GM12878 (cell line): ENCODE measurements at regions not wholly inside any gene's neighbourhood (a gene's known extent, or its start where the extent isn't known, plus 50 kb on each side); places are given as distances from the start of the nearest gene placed in this dataset.

Source experiments
- ATAC-seq: fragments of 200-7000 bp; cut with Tn5 transposase; 3 replicates; pipeline ENCODE4 v1.9.1; 2020; ENCODE audit warnings: mild to moderate bottlenecking, moderate library complexity
- BruUV-seq: library from RNA; stranded (reverse); fragments of 400-500 nt; replicated peaks from 2 replicates; lab custom pipeline; 2021; lab: Mats Ljungman, UMichigan
- CTCF ChIA-PET: fragments of 300-600 bp; sonication (Branson Sonifier 250); formaldehyde crosslinking; extraction: SDS; loops from one replicate; lab custom pipeline; 2021; ENCODE audit warnings: inconsistent platforms; lab: Yijun Ruan, JAX
- POLR2A ChIA-PET: fragments of 350-600 bp; formaldehyde crosslinking; extraction: SDS; loops from one replicate; lab custom pipeline; 2021; ENCODE audit warnings: inconsistent platforms; lab: Charles Lee
- RAD21 ChIA-PET: fragments of 300-600 bp; sonication (Branson Sonifier 250); formaldehyde crosslinking; loops from one replicate; lab custom pipeline; 2023; ENCODE audit warnings: antibody characterized with exemption; ENCODE audit not compliant: unreplicated experiment; lab: Charles Lee
- SMC1A ChIA-PET: fragments of 300-600 bp; sonication (Branson Sonifier 250); formaldehyde crosslinking; loops from one replicate; lab custom pipeline; 2023; ENCODE audit not compliant: unreplicated experiment, uncharacterized antibody; lab: Charles Lee
- DNase-seq: peaks from one replicate; pipeline ENCODE4 v3.0.0-alpha.2; 2011; ENCODE audit warnings: low read depth, low spot score
- FAIRE-seq: peaks from 3 replicates; lab custom pipeline; 2011; peaks lifted over from hg19 to GRCh38; lab: Jason Lieb, UNC
- H2AFZ ChIP-seq: 2 replicates; pipeline ENCODE4 v1.6.0; 2011; ENCODE audit warnings: low read depth, low read length, control low read depth; ENCODE audit not compliant: control insufficient read depth
- H3K27ac ChIP-seq: 2 replicates; pipeline ENCODE4 v1.5.1; 2011; ENCODE audit warnings: control low read depth; ENCODE audit not compliant: control insufficient read depth, insufficient read depth
- H3K27me3 ChIP-seq, 2 experiments: replicated peaks in 1 of 2; 2 replicates each; pipeline versions ENCODE4 v1.6.0 to v1.6.1; 2011; ENCODE audit warnings: low read length in 1 of 2; ENCODE audit not compliant: control insufficient read depth in 2 of 2, insufficient read depth in 2 of 2
- H3K36me3 ChIP-seq, 2 experiments: 2 replicates each; pipeline ENCODE4 v1.5.1; 2011; ENCODE audit warnings: low read length in 1 of 2; ENCODE audit not compliant: control insufficient read depth in 2 of 2, insufficient read depth in 2 of 2
- H3K4me1 ChIP-seq: 2 replicates; pipeline ENCODE4 v1.6.1; 2011; ENCODE audit warnings: mild to moderate bottlenecking, low read length, moderate library complexity, mixed read lengths; ENCODE audit not compliant: control insufficient read depth, insufficient read depth
- H3K4me2 ChIP-seq: 2 replicates; pipeline ENCODE4 v1.6.0; 2011; ENCODE audit warnings: control low read depth; ENCODE audit not compliant: control insufficient read depth, insufficient read depth
- H3K4me3 ChIP-seq: fragments of 200-600 bp; sonication (generic); 2 replicates; pipeline ENCODE4 v1.5.1; 2016
- H3K79me2 ChIP-seq: 2 replicates; pipeline ENCODE4 v1.6.0; 2011; ENCODE audit warnings: low read length; ENCODE audit not compliant: control insufficient read depth, insufficient read depth
- H3K9ac ChIP-seq: 2 replicates; pipeline ENCODE4 v1.8.0; 2011; ENCODE audit warnings: low read length, control low read depth, mixed read lengths; ENCODE audit not compliant: control insufficient read depth, insufficient read depth
- H3K9me3 ChIP-seq: replicated peaks from 3 replicates; pipeline ENCODE4 v1.5.1; 2011; ENCODE audit warnings: mild to moderate bottlenecking, low read length; ENCODE audit not compliant: control insufficient read depth, insufficient read depth
- H4K20me1 ChIP-seq: 2 replicates; pipeline ENCODE4 v1.6.0; 2011; ENCODE audit not compliant: control insufficient read depth, insufficient read depth
- BHLHE40 ChIP-seq, 2 experiments: fragments of 450-650 bp in 1 of 2; IDR thresholded peaks; 2 replicates each; pipeline ENCODE4 v1.6.1; 2011 to 2017; ENCODE audit warnings: low read depth in 2 of 2, borderline replicate concordance in 1 of 2, improper control_type of control experiment in 1 of 2, low read length in 1 of 2, mild to moderate bottlenecking in 1 of 2
- CTCF ChIP-seq, 3 experiments: IDR thresholded peaks in 2 of 3; conservative IDR thresholded peaks in 1 of 3; 2 replicates each; pipeline ENCODE4 v1.5.1; 2011; ENCODE audit warnings: low read depth in 3 of 3, low read length in 3 of 3, mild to moderate bottlenecking in 3 of 3, control low read depth in 2 of 3, moderate library complexity in 2 of 3, inconsistent platforms in 1 of 3, mixed read lengths in 1 of 3; ENCODE audit not compliant: control insufficient read depth in 2 of 3, insufficient read depth in 1 of 3; ENCODE audit errors: extremely low read depth in 1 of 3
- RAD21 ChIP-seq: IDR thresholded peaks from 2 replicates; pipeline ENCODE4 v1.6.1; 2011; ENCODE audit warnings: mild to moderate bottlenecking, low read depth, low read length, moderate library complexity; ENCODE audit not compliant: insufficient read depth
- WGBS: methylation state at CpG from one replicate; pipeline ENCODE4 v1.1.6; 2016; ENCODE audit warnings: low lambda C conversion rate; ENCODE audit not compliant: insufficient replicate concordance, insufficient coverage; ENCODE audit errors: missing lambda C conversion rate; 5-methylcytosine and 5-hydroxymethylcytosine counted together
- in situ Hi-C: fragments of 300-500 bp; cut with MboI; formaldehyde crosslinking; loops from 9 replicates; pipeline ENCODE4 v1.14.3; 2018; ENCODE audit warnings: mixed read lengths
- intact Hi-C: fragments of 100-400 bp; cut with micrococcal nuclease; formaldehyde crosslinking; loops from one replicate; pipeline ENCODE4 v1.14.2; 2022; ENCODE audit not compliant: unreplicated experiment
- TF ChIP-seq, protein P1 (sequence below): fragments of 450-650 bp; IDR thresholded peaks from 2 replicates; pipeline ENCODE4 v1.6.1; 2017; ENCODE audit warnings: mild to moderate bottlenecking

- Histone ChIP-seq H3K9me3 (no peaks in the 10 kb centered on the region), H3K79me2 (no peaks in the 10 kb centered on the region), H3K9ac (no peak overlapping the region)
- in situ Hi-C loops, result no loop called here
- ChIA-PET CTCF (interaction anchor here (1.6 to 9.9 kb wide), 4 partner anchors 13 to 148 kb away, joined by 4 to 112 read pairs (median 62); no protein-coding TSS in a partner anchor), RAD21 (interaction anchor here (3.7 to 8.3 kb wide), 3 partner anchors 14 to 48 kb away, joined by 25 to 145 read pairs (median 121); no protein-coding TSS in a partner anchor), SMC1A (interaction anchor here (1.7 to 12.8 kb wide), 6 partner anchors 15 to 152 kb away, joined by 7 to 110 read pairs (median 104); no protein-coding TSS in a partner anchor)
- no peak for FAIRE-seq
- TF ChIP-seq BHLHE40 (IDR thresholded peaks at IDR 0.05; ENCODE audit: borderline replicate concordance in 1 of 2, low read depth in 2 of 2, low read length in 1 of 2), result no peak
- TF ChIP-seq, protein P1, sequence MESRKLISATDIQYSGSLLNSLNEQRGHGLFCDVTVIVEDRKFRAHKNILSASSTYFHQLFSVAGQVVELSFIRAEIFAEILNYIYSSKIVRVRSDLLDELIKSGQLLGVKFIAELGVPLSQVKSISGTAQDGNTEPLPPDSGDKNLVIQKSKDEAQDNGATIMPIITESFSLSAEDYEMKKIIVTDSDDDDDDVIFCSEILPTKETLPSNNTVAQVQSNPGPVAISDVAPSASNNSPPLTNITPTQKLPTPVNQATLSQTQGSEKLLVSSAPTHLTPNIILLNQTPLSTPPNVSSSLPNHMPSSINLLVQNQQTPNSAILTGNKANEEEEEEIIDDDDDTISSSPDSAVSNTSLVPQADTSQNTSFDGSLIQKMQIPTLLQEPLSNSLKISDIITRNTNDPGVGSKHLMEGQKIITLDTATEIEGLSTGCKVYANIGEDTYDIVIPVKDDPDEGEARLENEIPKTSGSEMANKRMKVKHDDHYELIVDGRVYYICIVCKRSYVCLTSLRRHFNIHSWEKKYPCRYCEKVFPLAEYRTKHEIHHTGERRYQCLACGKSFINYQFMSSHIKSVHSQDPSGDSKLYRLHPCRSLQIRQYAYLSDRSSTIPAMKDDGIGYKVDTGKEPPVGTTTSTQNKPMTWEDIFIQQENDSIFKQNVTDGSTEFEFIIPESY, result no peak
- TF ChIP-seq RAD21, result 0 out of 2 replicates have a peak, but pooled peaks have one; percentile 15
- peak in 1 of 3 experiments; percentile 3; a peak in 2 of 6 replicates for TF ChIP-seq CTCF (IDR thresholded peaks at IDR 0.05 in 2 of 3, conservative IDR thresholded peaks at IDR 0.05 in 1 of 3; ENCODE audit: control insufficient read depth in 2 of 3, extremely low read depth in 1 of 3, insufficient read depth in 1 of 3, low read depth in 3 of 3, low read length in 3 of 3)
- TF ChIP-seq, all 136 proteins: peak for 2
- intact Hi-C loops, result no loop called here
- no TSS peak for BruUV-seq
- H2AFZ ChIP-seq, result no peak overlapping the region
- H3K36me3 ChIP-seq, result no peaks in the 10 kb centered on the region
- peaks cover 16% of the 10 kb centered on the region for H3K4me1 ChIP-seq
- DNase-seq, result no peak
- 75% methylated on average over 7 of the region's 7 CpGs for WGBS
- H3K4me2 ChIP-seq, result no peak overlapping the region
- no peaks in the 10 kb centered on the region for H4K20me1 ChIP-seq
- H3K27ac ChIP-seq, result no peak overlapping the region
- H3K4me3 ChIP-seq, result no peak overlapping the region
- no peak for ATAC-seq
- no peaks in the 10 kb centered on the region for H3K27me3 ChIP-seq
- POLR2A ChIA-PET, result interaction anchor here (1.3 to 4.8 kb wide), 2 partner anchors 42 to 46 kb away, joined by 3 to 27 read pairs; no protein-coding TSS in a partner anchor
Measured at GRCh38 chr4:53656421-53656981, 65.2 kb upstream of the LNX1 start.
